Spleen (tissue), 7 donors: ENCODE measurements at regions not wholly inside any gene's neighbourhood (a gene's known extent, or its start where the extent isn't known, plus 50 kb on each side); places are given as distances from the start of the nearest gene placed in this dataset.

Experiments used
- POLR2A ChIP-seq, 3 donors: fragments of 450-650 bp; IDR thresholded peaks; one replicate each; pipeline ENCODE4 v1.5.1; 2017; ENCODE audit warnings: antibody characterized with exemption in 3 of 3, mild to moderate bottlenecking in 1 of 3
- TF ChIP-seq, protein P1 (sequence below), 11 experiments: fragments of 200-600 bp in 7 of 11; fragments of 450-650 bp in 4 of 11; sonication (generic) in 4 of 11; IDR thresholded peaks in 8 of 11; conservative IDR thresholded peaks in 3 of 11; 1 replicate in 7 of 11; 2 replicates in 4 of 11; pipeline versions ENCODE4 v1.4.0 to v1.8.0; 2016 to 2021; ENCODE audit warnings: antibody characterized with exemption in 11 of 11, inconsistent platforms in 4 of 11, mild to moderate bottlenecking in 1 of 11
- donor health status: DM: no; HTN: no; CAD: no; lungs with moderate emphysema.
- donor health status: DM: no; HTN: no; CAD: no.
- donor health status: DM: no; HTN: no; CAD: no.

DNA sequence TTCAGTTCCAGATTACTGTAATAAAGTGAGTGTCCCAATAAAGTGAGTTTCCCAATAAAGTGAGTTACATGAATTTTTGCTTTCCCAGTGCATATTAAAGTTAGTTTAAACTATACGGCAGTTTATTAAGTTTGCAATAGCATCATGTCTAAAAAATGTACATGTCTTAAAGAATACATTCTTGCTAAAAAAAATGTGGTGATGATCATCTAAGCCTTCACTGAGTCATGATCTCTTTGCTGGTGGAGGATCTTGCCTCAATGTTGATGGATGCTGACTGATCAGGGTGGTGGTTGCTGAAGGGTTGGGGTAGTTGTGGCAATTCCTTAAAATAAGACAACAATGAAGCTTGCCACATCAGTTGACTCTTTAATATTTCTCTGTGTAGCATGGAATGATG lies 664.2 kb downstream of the TDRD15 start:
- no peak for TF ChIP-seq POLR2A (IDR thresholded peaks at IDR 0.05)
- TF ChIP-seq, protein P1, sequence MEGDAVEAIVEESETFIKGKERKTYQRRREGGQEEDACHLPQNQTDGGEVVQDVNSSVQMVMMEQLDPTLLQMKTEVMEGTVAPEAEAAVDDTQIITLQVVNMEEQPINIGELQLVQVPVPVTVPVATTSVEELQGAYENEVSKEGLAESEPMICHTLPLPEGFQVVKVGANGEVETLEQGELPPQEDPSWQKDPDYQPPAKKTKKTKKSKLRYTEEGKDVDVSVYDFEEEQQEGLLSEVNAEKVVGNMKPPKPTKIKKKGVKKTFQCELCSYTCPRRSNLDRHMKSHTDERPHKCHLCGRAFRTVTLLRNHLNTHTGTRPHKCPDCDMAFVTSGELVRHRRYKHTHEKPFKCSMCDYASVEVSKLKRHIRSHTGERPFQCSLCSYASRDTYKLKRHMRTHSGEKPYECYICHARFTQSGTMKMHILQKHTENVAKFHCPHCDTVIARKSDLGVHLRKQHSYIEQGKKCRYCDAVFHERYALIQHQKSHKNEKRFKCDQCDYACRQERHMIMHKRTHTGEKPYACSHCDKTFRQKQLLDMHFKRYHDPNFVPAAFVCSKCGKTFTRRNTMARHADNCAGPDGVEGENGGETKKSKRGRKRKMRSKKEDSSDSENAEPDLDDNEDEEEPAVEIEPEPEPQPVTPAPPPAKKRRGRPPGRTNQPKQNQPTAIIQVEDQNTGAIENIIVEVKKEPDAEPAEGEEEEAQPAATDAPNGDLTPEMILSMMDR (IDR thresholded peaks at IDR 0.05 in 8 of 11, conservative IDR thresholded peaks at IDR 0.05 in 3 of 11), result no peak
